ENCODE measurements at regions not wholly inside any gene's neighbourhood (a gene's known extent, or its start where the extent isn't known, plus 50 kb on each side); places are given as distances from the start of the nearest gene placed in this dataset.

- WGBS (ENCODE audit: extremely low coverage, insufficient coverage, insufficient read length) = no CpG with 5 or more reads among the region's 5 CpGs
- Histone ChIP-seq H2AFZ (ENCODE audit: insufficient read depth, low read length, poor library complexity) (no peak overlapping the region), H3K4me1 (ENCODE audit: control insufficient read depth in 1 of 2, insufficient read depth in 2 of 2, low read length in 2 of 2) (no peaks in the 10 kb centered on the region)
Observed at GRCh38 chr4:129342819-129343408, 247.0 kb downstream of the C4orf33 start.

GRCh38 chr4:129344058-129344457 lies 248.1 kb downstream of the C4orf33 start:
- no peak overlapping the region for H3K4me2 ChIP-seq (ENCODE audit: low read length)
- H2BK120ac ChIP-seq (ENCODE audit: insufficient read depth, low read length, poor library complexity) = no peak overlapping the region
- peak; percentile 20 to 73 for DNase-seq
- H3K79me1 ChIP-seq (ENCODE audit: low read length) = no peaks in the 10 kb centered on the region
- H3K14ac ChIP-seq (ENCODE audit: low read length) = no peak overlapping the region
- no peak overlapping the region for H4K8ac ChIP-seq (ENCODE audit: low read depth, low read length)
- H2AK5ac ChIP-seq (ENCODE audit: low read length) = no peak overlapping the region
- H3K4ac ChIP-seq (ENCODE audit: low read depth, low read length) = no peak overlapping the region
- H3K4me1 ChIP-seq (ENCODE audit: control insufficient read depth in 1 of 2, insufficient read depth in 2 of 2, low read length in 2 of 2) = no peaks in the 10 kb centered on the region
- no peaks in the 10 kb centered on the region for H3K79me2 ChIP-seq (ENCODE audit: control insufficient read depth, insufficient read depth, low read length, poor library complexity)
- H3K23ac ChIP-seq (ENCODE audit: low read length) = no peak overlapping the region
- no peaks in the 10 kb centered on the region for H3K9me3 ChIP-seq (ENCODE audit: insufficient read depth, low read depth, low read length)
- no peaks in the 10 kb centered on the region for H3K36me3 ChIP-seq (ENCODE audit: control insufficient read depth in 1 of 2, insufficient read depth in 2 of 2, low read length in 2 of 2)
- no peak overlapping the region for H3K4me3 ChIP-seq (ENCODE audit: low read depth, low read length)
- no peak overlapping the region for H2BK5ac ChIP-seq (ENCODE audit: low read depth, low read length, poor library complexity)
- H3K27ac ChIP-seq (ENCODE audit: low read depth, low read length) = no peak overlapping the region
- H2AFZ ChIP-seq (ENCODE audit: insufficient read depth, low read length, poor library complexity) = no peak overlapping the region
- WGBS (ENCODE audit: extremely low coverage, insufficient coverage, insufficient read length) = no CpG with 5 or more reads among the region's 11 CpGs
- H2BK12ac ChIP-seq (ENCODE audit: low read length) = no peak overlapping the region
- no peak overlapping the region for H3K9ac ChIP-seq (ENCODE audit: low read length)
- H3K18ac ChIP-seq (ENCODE audit: low read length) = no peak overlapping the region
- no peak overlapping the region for H4K12ac ChIP-seq (ENCODE audit: low read depth, low read length)
- H3K27me3 ChIP-seq (ENCODE audit: insufficient read depth, low read length) = no peaks in the 10 kb centered on the region
- no peak overlapping the region for H4K91ac ChIP-seq (ENCODE audit: low read depth, low read length)

More at GRCh38 chr4:129342819-129343408, 247.0 kb downstream of the C4orf33 start:
- Histone ChIP-seq H2BK5ac (ENCODE audit: low read depth, low read length, poor library complexity) (no peak overlapping the region), H4K12ac (ENCODE audit: low read depth, low read length) (no peak overlapping the region), H3K4ac (ENCODE audit: low read depth, low read length) (no peak overlapping the region), H3K79me1 (ENCODE audit: low read length) (no peaks in the 10 kb centered on the region), H4K8ac (ENCODE audit: low read depth, low read length) (no peak overlapping the region), H3K4me2 (ENCODE audit: low read length) (no peak overlapping the region), H3K4me3 (ENCODE audit: low read depth, low read length) (no peak overlapping the region), H3K27me3 (ENCODE audit: insufficient read depth, low read length) (no peaks in the 10 kb centered on the region), H2AK5ac (ENCODE audit: low read length) (no peak overlapping the region), H3K18ac (ENCODE audit: low read length) (no peak overlapping the region), H3K79me2 (ENCODE audit: control insufficient read depth, insufficient read depth, low read length, poor library complexity) (no peaks in the 10 kb centered on the region), H4K91ac (ENCODE audit: low read depth, low read length) (no peak overlapping the region), H3K9ac (ENCODE audit: low read length) (no peak overlapping the region), H2BK12ac (ENCODE audit: low read length) (no peak overlapping the region), H3K9me3 (ENCODE audit: insufficient read depth, low read depth, low read length) (no peaks in the 10 kb centered on the region), H2BK120ac (ENCODE audit: insufficient read depth, low read length, poor library complexity) (no peak overlapping the region), H3K36me3 (ENCODE audit: control insufficient read depth in 1 of 2, insufficient read depth in 2 of 2, low read length in 2 of 2) (no peaks in the 10 kb centered on the region), H3K23ac (ENCODE audit: low read length) (no peak overlapping the region), H3K14ac (ENCODE audit: low read length) (no peak overlapping the region), H3K27ac (ENCODE audit: low read depth, low read length) (no peak overlapping the region)
- peak in 1 of 2 donors; percentile 82 for DNase-seq

- no CpG with 5 or more reads among the region's 4 CpGs for WGBS (ENCODE audit: extremely low coverage, insufficient coverage, insufficient read length)
- Histone ChIP-seq H2BK5ac (ENCODE audit: low read depth, low read length, poor library complexity) (no peak overlapping the region), H2AK5ac (ENCODE audit: low read length) (no peak overlapping the region), H3K79me2 (ENCODE audit: control insufficient read depth, insufficient read depth, low read length, poor library complexity) (no peaks in the 10 kb centered on the region), H4K12ac (ENCODE audit: low read depth, low read length) (no peak overlapping the region), H3K23ac (ENCODE audit: low read length) (no peak overlapping the region), H3K4me3 (ENCODE audit: low read depth, low read length) (no peak overlapping the region), H3K14ac (ENCODE audit: low read length) (no peak overlapping the region), H3K4ac (ENCODE audit: low read depth, low read length) (no peak overlapping the region), H4K91ac (ENCODE audit: low read depth, low read length) (no peak overlapping the region), H2AFZ (ENCODE audit: insufficient read depth, low read length, poor library complexity) (no peak overlapping the region), H2BK120ac (ENCODE audit: insufficient read depth, low read length, poor library complexity) (no peak overlapping the region), H4K8ac (ENCODE audit: low read depth, low read length) (no peak overlapping the region), H2BK12ac (ENCODE audit: low read length) (no peak overlapping the region), H3K9me3 (ENCODE audit: insufficient read depth, low read depth, low read length) (no peaks in the 10 kb centered on the region), H3K27ac (ENCODE audit: low read depth, low read length) (no peak overlapping the region), H3K18ac (ENCODE audit: low read length) (no peak overlapping the region), H3K79me1 (ENCODE audit: low read length) (no peaks in the 10 kb centered on the region), H3K9ac (ENCODE audit: low read length) (no peak overlapping the region), H3K4me1 (ENCODE audit: control insufficient read depth in 1 of 2, insufficient read depth in 2 of 2, low read length in 2 of 2) (no peaks in the 10 kb centered on the region), H3K27me3 (ENCODE audit: insufficient read depth, low read length) (no peaks in the 10 kb centered on the region), H3K4me2 (ENCODE audit: low read length) (no peak overlapping the region), H3K36me3 (ENCODE audit: control insufficient read depth in 1 of 2, insufficient read depth in 2 of 2, low read length in 2 of 2) (no peaks in the 10 kb centered on the region)
- no peak for DNase-seq
Observed at GRCh38 chr4:129345609-129346008, 249.7 kb downstream of the C4orf33 start.

GRCh38 chr4:129346036-129346435 lies 250.1 kb downstream of the C4orf33 start:
- Histone ChIP-seq H4K12ac (ENCODE audit: low read depth, low read length) (no peak overlapping the region), H3K27ac (ENCODE audit: low read depth, low read length) (no peak overlapping the region), H3K36me3 (ENCODE audit: control insufficient read depth in 1 of 2, insufficient read depth in 2 of 2, low read length in 2 of 2) (no peaks in the 10 kb centered on the region), H3K23ac (ENCODE audit: low read length) (no peak overlapping the region), H3K4ac (ENCODE audit: low read depth, low read length) (no peak overlapping the region), H3K79me1 (ENCODE audit: low read length) (no peaks in the 10 kb centered on the region), H3K4me2 (ENCODE audit: low read length) (no peak overlapping the region), H3K18ac (ENCODE audit: low read length) (no peak overlapping the region), H2BK12ac (ENCODE audit: low read length) (no peak overlapping the region), H4K8ac (ENCODE audit: low read depth, low read length) (no peak overlapping the region), H2AFZ (ENCODE audit: insufficient read depth, low read length, poor library complexity) (no peak overlapping the region), H3K27me3 (ENCODE audit: insufficient read depth, low read length) (no peaks in the 10 kb centered on the region), H3K79me2 (ENCODE audit: control insufficient read depth, insufficient read depth, low read length, poor library complexity) (no peaks in the 10 kb centered on the region), H2BK120ac (ENCODE audit: insufficient read depth, low read length, poor library complexity) (no peak overlapping the region), H4K91ac (ENCODE audit: low read depth, low read length) (no peak overlapping the region), H3K4me1 (ENCODE audit: control insufficient read depth in 1 of 2, insufficient read depth in 2 of 2, low read length in 2 of 2) (no peaks in the 10 kb centered on the region), H3K4me3 (ENCODE audit: low read depth, low read length) (no peak overlapping the region), H2BK5ac (ENCODE audit: low read depth, low read length, poor library complexity) (no peak overlapping the region), H3K9ac (ENCODE audit: low read length) (no peak overlapping the region), H3K14ac (ENCODE audit: low read length) (no peak overlapping the region), H3K9me3 (ENCODE audit: insufficient read depth, low read depth, low read length) (no peaks in the 10 kb centered on the region), H2AK5ac (ENCODE audit: low read length) (no peak overlapping the region)
- no CpG with 5 or more reads among the region's 5 CpGs for WGBS (ENCODE audit: extremely low coverage, insufficient coverage, insufficient read length)
- no peak for DNase-seq
